Peyer's patch (tissue), 4 donors: ENCODE measurements at regions not wholly inside any gene's neighbourhood (a gene's known extent, or its start where the extent isn't known, plus 50 kb on each side); places are given as distances from the start of the nearest gene placed in this dataset.

Source experiments
- CTCF ChIP-seq, 6 experiments: fragments of 450-650 bp in 4 of 6; fragments of 200-600 bp in 2 of 6; sonication (generic) in 1 of 6; IDR thresholded peaks; one replicate each; pipeline ENCODE4 v1.5.1; 2017 to 2019; ENCODE audit warnings: antibody characterized with exemption in 6 of 6, mild to moderate bottlenecking in 3 of 6, moderate library complexity in 1 of 6
- POLR2A ChIP-seq, 2 donors: fragments of 450-650 bp; IDR thresholded peaks; one replicate each; pipeline ENCODE4 v1.5.1; 2017; ENCODE audit warnings: antibody characterized with exemption in 2 of 2, mild to moderate bottlenecking in 2 of 2, moderate library complexity in 2 of 2

- TF ChIP-seq POLR2A (IDR thresholded peaks at IDR 0.05) (no peak), CTCF (IDR thresholded peaks at IDR 0.05) (no peak)
Observed at GRCh38 chr4:13900780-13901179, 273.3 kb upstream of the BOD1L1 start.
